Kidney tubule cell (primary cell): ENCODE measurements at regions not wholly inside any gene's neighbourhood (a gene's known extent, or its start where the extent isn't known, plus 50 kb on each side); places are given as distances from the start of the nearest gene placed in this dataset.

Experiments
- DNase-seq: peaks from one replicate; pipeline ENCODE4 v3.0.0-alpha.2; 2018; ENCODE audit warnings: low spot score

DNA sequence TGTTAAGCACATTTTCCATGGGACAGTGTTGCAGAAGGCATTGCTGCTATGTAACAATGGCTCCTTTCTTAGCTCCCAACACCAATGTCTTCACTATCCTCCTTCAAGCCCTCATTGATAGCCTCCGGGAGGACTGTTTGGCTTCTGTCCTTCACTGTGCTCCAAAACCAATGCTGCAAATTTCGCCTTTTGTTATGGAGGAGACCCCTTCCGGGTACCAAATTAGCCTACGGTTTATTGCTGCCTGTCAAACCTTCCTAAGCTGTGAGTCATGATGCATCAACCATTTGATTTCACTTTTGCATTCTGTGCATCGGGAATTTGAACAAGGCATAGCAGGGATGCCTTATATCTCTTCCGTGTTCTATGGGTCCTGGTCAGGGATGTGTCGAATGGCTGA, 432.9 kb downstream of the GATA3 start:
- DNase-seq: no peak

DNA sequence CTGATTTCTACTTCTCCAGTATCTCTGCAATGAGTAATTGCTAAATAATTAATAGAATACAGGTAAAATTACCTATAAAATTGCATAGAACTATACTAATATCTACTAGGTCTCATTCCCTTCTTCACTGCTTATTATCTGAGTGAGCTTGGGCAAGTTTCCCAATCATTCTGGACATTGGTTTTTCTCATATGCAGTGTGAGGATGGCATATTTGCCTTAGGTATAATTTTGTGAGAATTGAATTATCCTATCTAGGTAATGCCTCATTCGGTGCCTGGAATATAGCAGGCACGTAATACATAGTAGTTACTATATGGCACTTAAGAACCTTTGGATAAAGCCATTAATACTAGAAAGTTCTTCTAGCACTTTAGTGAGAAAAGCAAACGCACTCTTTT, 434.7 kb downstream of the GATA3 start:
- DNase-seq: no peak

DNA sequence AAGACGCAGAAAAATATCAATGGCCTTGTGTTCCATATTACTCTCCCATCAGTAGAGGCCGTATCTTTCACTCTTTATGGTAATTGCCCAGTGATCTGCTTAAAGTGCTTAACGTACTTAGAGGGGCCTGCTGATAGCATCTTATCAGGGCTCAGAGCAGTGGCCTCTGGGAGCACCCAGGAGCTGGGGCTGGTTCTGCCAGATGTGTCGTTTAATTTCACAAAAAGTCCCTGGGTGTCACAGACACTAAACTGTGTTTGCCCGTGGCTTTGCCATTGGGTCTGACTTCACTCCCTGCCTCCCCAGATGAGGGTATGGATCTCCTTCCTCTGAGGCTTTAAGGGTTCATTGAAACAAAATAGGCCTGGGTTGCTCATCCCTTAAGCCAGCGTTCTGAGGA, 435.3 kb downstream of the GATA3 start:
- DNase-seq: no peak

DNA sequence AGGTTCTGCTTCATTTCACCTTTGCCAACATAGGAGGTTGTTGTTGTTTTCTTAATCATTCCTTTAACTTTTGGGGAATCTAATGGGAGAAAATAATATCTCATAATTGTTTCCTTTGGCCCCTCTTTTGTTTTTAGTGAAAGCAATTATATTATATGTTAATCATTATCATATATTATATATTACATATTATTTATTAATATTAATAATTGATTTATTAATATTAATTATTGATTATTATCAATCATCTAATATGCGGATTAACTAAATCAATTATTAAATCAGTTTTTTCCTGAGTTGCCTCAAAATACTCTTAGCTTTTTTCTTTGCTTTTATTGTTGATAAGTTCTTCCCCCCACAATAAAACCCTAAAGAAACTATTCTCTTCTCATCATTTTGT, 443.8 kb downstream of the GATA3 start:
- no peak for DNase-seq

DNA sequence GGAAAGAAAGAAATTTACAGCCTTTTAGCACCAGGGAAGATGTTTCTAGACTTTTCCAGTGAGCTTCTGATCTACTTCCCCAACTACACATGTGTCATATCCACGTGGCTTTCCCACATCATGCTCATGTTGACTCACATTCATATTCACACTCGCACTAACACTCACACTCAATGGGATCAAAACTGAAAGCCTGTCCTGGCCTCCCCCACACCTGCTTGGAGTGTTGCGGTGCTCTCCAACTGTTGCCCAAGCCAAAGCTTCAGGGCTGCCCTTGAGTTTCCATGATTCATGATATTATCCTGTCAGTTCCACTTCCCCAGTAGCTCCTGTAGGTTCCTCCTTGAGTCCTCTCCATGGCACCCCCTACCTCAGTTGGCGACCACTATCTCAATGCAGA, 444.4 kb downstream of the GATA3 start:
- DNase-seq: no peak

DNA sequence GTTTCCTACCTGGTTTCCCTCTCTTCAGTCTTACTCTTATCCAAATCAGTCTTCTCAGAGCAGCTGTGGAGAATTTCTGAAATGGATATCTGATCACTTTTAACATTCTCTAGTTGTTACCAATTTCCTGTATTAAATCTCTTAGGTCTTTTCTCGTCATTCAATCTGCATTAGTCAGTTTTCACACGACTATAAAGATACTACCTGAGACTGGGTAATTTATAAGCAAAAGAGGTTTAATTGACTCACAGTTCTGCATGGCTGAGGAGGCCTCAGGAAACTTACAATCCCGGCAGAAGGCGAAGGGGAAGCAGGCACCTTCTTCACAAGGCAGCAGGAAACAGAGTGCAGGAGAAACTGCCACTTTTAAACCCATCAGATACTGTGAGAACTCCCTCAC, 444.8 kb downstream of the GATA3 start:
- peak; percentile 63 for DNase-seq

DNA sequence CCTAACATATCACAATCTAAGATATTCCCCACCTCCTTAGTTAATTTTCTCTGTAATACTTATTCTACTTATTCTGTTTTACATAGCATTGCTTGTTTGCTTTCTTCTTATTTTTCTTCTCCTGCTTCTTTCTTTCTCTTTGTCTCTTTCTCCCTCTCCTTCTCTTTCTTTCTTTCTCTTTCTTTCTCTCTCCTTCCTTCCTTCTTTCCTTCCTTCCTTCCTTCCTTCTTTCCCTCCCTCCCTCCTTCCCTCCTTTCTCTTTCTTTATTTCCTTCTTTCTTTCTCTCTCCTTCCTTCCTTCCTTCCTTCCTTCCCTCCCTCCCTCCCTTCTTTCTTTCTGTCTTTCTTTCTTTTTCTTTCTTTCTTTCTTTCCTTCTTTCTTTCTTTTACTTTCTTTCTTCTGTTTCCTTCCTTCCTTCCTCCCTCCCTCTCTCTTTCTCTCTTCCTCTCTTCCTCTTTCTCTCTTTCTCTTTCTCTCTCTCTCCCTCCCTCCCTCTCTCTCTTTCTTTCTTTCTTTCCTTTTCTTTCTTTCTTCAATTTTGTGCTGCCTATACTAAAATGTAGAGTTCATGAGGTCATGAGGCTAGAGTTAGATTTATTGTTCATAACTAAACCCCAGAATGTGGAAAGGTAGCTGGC, 445.4 kb downstream of the GATA3 start:
- DNase-seq: no peak

DNA sequence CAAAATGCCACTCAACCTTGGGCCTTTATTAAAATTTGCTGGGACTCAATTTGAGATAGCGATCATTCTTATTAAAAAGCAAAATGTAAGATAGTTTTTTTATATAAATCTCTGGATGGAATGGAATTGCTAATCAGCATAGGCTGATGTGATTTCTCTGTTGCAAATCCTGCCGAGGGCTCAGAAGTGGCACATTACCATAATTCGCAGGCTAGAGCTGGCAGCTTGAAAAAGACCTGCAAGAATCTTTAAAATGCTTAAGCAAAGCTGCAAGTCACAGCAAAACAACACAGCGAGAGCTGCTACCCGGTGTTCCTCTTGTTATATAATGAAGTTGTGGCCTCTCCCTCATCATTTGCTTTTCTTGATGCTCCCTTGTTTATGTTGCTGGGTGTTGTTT, 448.1 kb downstream of the GATA3 start:
- DNase-seq: no peak

DNA sequence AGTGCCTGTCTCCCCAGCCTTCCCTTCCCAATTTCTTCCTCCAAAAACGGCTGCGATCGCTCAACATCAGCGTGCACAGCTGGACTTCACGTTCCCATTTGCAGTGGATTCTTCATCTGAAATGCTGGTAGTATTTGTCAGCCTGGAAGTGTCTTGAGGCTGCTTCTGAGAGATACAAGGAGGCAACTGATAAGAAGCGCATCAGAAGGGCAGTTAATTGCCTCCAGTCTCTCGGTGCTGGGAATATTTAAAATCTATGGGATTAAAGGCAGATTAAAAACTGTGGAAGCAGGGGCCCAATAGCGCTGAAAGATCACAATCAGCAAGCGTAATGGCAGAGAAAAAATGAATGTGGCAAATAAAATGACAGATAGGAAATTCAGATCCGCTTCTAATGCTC, 450.0 kb downstream of the GATA3 start:
- DNase-seq: no peak

DNA sequence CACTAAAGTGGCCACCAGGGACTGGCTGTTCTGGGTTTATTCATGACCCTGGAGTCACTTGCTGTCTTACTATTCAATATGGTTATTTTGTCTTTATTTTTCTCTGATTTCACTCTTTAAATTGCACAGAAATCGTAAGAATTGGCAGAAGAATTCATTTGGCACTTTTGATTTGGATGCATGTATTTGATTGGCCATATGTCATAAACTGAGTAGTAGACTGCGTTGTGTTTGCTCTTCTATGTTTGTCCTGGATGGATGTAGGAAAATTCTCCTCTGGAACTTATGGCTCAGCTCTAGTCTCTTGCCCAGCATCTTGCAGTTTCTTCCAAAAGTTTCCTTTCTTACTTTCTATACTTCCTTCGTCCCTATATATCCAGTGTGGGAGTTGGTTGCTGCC, 452.7 kb downstream of the GATA3 start:
- no peak for DNase-seq

DNA sequence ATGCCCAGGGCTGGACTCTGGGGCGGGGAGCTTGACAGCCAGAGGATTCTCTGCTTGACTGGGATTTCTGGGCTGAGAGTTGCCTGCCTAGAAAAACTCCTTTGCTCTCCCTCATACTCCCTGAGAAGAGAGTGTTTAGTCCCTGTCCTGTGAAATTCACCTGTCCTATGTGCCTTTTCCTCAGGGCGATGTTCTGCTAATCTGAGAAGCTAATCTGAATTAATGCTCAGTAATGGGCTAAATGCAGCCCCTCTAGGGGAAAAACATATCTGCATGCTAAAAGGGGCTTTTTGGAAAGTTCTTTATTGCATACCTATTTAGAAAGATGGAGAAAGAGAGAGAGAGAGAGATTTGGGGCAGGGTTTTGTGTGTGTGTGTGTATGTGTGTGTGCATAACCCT, 454.4 kb downstream of the GATA3 start:
- no peak for DNase-seq

DNA sequence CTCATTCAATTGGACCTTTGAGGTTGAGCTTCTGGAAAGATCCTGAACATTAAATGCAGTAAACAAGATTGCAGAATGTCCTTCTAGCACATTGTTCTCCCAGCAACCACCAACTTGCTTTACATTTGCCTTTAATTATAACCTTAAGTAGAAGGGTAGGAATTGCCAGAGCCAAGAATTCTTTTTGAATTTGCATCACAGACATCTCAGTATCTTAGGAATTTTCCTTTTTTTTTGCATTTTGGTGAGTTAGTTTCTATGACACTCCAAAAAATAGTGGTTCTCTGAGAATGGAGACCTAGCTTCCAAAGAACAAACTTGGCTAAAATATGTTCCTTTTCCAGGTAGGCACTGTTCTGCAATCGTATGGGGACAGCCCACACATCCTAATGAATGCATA, 456.0 kb downstream of the GATA3 start:
- DNase-seq: no peak

DNA sequence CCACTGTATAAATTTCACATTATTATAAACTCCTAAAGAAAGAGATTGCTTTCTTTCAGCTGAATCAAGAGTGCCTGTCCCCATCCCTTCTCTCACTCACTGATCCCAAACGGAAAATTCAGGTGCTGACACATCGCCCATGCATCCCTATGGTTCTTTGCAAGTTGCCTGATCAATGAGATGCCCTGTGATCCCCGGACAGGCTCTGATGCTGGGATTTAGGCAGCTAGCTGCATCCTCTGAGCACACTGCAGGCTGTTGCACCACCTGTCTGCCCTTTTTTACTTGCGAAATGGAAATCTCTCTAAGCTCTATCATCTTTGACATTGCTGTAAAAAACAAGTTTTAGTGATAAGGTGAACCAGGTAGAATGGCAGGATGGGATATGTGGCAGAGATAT, 456.5 kb downstream of the GATA3 start:
- no peak for DNase-seq

DNA sequence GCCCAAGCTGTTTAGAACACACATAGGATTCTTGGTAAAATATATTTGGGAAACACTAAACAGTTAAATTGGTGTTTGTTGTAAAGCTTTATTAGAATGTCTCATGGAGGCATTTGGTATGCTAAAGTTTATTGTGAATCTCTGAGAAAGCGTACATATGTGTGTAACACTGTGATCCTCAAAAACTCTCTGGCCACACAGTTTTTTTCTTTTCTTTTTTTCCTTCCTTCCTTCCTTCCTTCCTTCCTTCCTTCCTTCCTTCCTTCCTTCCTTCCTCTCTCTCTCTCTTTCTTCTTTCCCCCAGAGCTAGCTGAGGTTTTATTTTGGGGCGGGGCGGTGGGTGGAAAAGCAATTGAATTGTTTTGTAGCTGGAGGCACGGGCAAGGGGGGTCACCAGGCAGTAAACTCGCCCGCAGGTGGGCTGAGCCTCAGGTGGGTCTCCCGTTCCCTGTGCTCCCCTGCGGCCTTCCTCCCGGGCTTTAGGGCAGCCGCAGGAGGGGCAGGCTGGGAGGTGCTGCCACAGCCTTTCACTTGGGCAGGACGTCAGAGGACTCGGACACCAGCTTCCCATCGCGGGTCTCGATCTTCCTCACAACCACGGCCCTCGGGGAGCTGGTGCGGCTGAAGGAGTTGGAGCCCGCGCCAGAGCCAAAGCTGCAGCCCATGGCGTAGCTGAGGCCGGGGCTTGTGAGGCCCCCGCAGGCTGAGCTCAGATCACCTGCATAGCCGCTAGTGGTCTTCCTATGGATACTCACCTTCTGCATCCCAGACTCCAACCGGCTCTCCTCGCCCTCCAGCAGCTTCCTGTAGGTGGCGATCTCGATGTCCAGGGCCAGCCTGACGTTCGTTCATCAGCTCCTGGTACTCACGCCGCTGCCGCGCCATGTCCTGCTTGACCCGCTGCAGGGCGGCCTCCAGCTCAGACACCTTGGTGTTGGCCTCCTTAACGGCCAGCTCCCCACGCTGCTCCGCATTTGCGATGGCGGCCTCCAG, 459.0 kb downstream of the GATA3 start:
- no peak for DNase-seq

DNA sequence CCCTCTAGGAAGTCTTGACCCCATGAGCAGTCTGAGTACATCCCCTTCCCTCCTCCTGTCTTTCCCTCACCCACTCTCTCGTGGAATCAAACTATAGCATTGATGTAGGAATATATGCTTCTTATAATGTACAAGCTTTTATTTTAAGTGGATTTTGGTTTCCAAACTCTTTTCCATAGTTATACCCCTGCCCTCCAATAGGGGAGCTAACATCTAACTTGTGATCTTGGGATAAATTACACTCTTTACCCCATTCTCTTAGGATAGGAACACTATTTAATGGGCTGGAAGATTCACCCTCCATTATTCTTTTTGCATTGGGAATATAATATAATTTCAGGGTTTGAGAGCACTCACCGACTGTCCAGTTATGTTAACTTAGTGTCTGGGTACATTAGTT, 465.9 kb downstream of the GATA3 start:
- DNase-seq: no peak

DNA sequence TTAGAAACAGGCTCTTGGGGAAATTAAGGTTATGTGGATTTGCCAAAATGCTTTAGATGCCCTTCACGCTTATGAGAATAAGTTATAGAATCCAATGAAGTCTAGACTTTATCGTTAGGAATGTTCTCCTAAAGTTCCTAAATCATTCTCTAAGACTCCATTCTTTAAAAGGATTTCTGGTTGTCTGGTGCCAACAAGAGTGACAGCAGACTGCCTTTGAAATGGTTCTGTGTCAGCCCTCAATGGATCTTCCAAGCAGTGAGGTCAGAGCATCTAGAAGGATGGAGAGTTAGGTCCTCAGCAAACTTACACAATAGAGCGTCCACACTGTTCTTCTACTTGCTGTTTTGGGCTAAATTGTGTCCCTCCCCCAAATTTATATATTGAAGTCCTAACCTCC, 473.3 kb downstream of the GATA3 start:
- no peak for DNase-seq

DNA sequence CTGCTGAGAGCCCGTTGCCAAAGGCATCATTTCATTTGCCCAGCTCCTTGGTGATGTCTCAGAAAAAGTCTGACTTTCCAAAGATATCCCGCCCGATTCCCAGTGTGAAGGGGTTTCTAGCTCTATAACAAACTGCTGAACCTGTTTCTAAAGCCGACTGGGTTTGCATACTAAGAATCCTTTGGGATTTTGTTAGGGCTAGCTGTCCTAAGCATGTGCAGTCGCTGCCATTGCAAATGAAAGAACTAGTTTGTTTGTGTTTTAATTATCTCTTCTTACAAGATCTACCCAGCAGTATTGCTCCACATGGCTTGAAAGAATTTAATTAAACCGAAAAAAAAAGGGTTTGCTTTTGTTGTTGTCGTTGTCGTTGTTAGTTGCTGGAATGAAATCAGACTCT, 476.6 kb downstream of the GATA3 start:
- DNase-seq: no peak

DNA sequence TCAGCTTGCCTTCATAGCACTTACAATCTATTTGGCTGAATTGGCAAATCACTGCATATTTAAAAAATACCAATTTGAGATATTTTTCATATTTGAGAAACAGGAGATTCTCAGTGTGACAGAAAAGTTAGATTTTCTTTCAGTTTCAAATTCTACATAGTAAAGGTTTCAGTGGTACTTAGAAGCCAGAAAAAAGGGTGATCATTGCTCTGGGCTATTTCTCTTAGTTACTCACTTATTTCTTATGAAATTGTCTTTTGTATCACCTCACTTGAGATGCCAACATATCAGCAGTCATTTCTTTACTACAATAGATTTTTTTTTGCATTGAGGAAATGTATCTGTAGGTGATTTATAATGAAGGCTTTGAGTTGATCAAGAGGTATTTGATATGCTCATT, 478.2 kb downstream of the GATA3 start:
- DNase-seq: no peak

DNA sequence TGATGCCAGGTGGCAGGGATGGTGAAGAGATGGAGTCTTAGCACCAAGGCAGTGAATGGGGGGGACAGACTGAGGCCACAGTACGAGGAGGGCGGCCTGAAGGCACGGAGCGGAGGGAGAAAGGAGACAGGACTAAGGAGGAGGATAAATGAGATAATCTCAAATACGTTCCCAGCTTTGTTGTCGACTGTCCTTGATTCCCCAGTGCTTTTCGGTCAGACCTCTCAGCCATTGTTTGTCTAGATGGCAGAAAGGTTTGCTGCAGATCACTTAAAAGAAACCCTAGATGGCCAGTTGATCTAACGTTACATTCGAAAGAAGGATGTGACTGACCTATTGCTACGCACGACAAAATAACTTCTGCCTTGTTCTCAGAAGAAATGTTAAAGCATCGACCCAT, 479.0 kb downstream of the GATA3 start:
- DNase-seq: no peak

DNA sequence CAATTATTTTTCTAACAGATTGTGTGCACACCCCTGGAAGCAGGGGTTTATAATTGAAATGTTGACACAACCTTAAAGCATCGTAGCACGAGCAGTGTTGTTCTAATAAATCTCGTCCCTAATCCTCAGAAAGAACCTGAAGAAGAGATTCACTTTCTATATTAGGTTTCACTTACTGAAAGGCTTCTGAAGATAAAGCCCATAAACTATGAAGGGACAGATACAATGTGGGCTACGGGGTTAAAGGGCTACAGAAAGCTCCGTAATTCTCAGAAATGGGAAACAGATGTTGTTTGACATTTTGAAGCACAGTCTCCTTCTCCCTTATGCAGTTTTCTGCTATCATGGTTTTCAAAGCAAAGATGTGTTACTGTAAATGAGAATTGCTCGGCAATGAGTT, 479.6 kb downstream of the GATA3 start:
- no peak for DNase-seq

DNA sequence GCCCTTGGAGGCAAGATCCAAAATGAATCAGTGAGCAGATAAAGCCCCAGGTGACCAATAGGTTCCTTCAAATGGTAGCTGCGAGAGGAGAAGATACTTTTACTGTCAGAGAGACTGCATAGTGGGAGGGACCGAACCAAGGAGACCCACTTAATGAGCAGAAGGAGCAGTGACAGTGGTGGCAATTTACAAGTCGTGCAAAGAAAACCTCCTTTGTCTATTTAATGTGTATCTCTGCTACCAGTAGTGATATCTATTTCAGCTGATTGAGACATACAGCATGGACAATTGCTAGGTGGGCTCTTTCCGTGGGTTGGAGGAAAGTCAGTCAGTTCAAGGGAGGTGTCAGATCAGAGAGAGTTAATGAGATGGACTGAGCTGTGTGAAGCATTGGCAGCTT, 480.4 kb downstream of the GATA3 start:
- no peak for DNase-seq

DNA sequence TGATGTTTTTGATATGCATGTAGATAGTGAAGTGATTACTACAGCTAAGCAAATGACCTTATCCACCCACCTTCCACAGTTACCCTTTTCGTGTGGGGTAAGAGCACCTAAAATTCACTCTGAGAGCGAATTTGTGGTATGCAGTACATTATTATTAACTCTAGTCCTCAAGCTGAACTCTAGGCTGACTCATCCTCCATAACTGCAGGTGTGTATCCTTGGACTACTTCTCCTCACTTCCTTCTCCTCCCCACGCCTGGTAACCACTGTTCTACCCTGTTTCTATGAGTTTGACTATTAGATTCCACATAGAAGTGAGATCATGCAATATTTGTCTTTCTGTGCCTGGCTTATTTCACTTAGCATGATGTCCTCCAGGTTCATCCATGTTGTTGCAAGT, 484.6 kb downstream of the GATA3 start:
- peak; percentile 88 for DNase-seq

DNA sequence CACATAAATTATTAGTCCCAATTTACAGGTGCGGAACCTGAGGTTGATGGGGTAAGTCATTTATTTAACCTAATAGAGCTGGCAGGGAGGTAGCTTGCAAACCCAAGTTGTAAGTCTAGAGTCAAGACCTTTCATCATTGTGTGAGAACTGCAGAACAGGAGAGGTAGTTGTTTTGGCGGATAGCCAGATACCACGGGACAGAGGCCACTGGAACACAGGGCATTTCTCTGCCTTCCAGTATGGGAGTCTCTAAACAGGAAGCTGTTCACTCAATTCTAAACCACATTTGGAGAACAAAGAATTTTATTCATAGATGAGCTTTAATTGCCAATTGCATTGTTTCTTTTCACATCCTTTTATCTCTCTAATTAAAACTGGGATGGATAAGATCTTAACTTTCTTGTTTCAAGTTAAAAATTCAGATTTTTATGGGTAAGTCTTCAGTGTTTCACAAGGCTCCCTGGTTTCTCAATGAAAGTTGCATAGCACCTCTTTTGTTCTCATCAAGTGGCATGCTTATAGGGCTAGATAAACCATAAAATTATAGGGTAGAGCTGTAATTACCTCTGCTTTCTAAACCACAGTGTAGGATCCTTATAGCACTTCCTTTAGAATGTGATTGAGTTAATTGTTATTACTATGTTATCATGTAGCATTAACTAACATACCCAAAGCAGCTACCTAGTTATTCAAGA, 489.0 kb downstream of the GATA3 start:
- DNase-seq: peak; percentile 64
